ENCODE measurements at regions not wholly inside any gene's neighbourhood (a gene's known extent, or its start where the extent isn't known, plus 50 kb on each side); places are given as distances from the start of the nearest gene placed in this dataset.

GRCh38 chr7:81162771-81163525 is 244.1 kb upstream of the SEMA3C start:
- peak overlapping the region; percentile 21; the same call in 1 of the 3 replicates for H3K4me2 ChIP-seq
- POLR2A ChIA-PET: no interaction called here
- H3K4me3 ChIP-seq: no peak overlapping the region
- FAIRE-seq (no peak), DNase-seq (ENCODE audit: low read depth in 1 of 2, low spot score in 1 of 2) (peak in 1 of 2 experiments; percentile 36), ATAC-seq (no peak)
- peak overlapping the region; percentile 86 to 92 for H3K27ac ChIP-seq
- H3K9me3 ChIP-seq: no peaks in the 10 kb centered on the region
- 72% methylated on average over 7 of the region's 7 CpGs for WGBS (ENCODE audit: missing lambda C conversion rate)
- peaks cover 56% of the 10 kb centered on the region for H3K4me1 ChIP-seq
- no peak for TF ChIP-seq GATA3 (IDR thresholded peaks at IDR 0.05; ENCODE audit: borderline replicate concordance)
- TF ChIP-seq CBX2 (IDR thresholded peaks at IDR 0.05; ENCODE audit: borderline replicate concordance, low read depth): no peak
- TF ChIP-seq MYC (IDR thresholded peaks at IDR 0.05; ENCODE audit: borderline replicate concordance, low read length): no peak
- no peak for TF ChIP-seq POLR2A (IDR thresholded peaks at IDR 0.05; ENCODE audit: low read length)
- TF ChIP-seq FOSL2 (IDR thresholded peaks at IDR 0.05): no peak
- peak; percentile 49 for TF ChIP-seq FOSL2 (CRISPR knock-in tag; IDR thresholded peaks at IDR 0.05)
- no peak for TF ChIP-seq FOXS1 (CRISPR knock-in tag; IDR thresholded peaks at IDR 0.05)
- CTCF ChIA-PET: interaction anchor here (0.6 to 1.5 kb wide), 2 partner anchors 243 to 285 kb away, joined by 3 read pairs; no protein-coding TSS in a partner anchor

- DNase-seq (ENCODE audit: low read depth in 1 of 2, low spot score in 1 of 2) (no peak), FAIRE-seq (no peak), ATAC-seq (no peak)
- peak overlapping the region; percentile 60; the same call in 1 of the 3 replicates for H3K4me2 ChIP-seq
- no peaks in the 10 kb centered on the region for H3K9me3 ChIP-seq
- TF ChIP-seq E2F6 (IDR thresholded peaks at IDR 0.05; ENCODE audit: borderline replicate concordance, low read depth) (no peak), BCL3 (IDR thresholded peaks at IDR 0.05) (no peak), NR3C1 (IDR thresholded peaks at IDR 0.05) (no peak), JUN (IDR thresholded peaks at IDR 0.05) (no peak), POLR2A (IDR thresholded peaks at IDR 0.05; ENCODE audit: low read length) (no peak)
- WGBS (ENCODE audit: missing lambda C conversion rate): 94% methylated on average over 4 of the region's 4 CpGs
- H3K4me1 ChIP-seq: peaks cover 64% of the 10 kb centered on the region
- CTCF ChIA-PET: interaction anchor here (0.6 to 1.5 kb wide), 2 partner anchors 243 to 285 kb away, joined by 3 read pairs; no protein-coding TSS in a partner anchor
- H3K27ac ChIP-seq: peak overlapping the region; percentile 86 to 92
- H3K4me3 ChIP-seq: no peak overlapping the region
- POLR2A ChIA-PET: no interaction called here
These were observed 243.4 kb upstream of the SEMA3C start for GRCh38 chr7:81162234-81162633.

- WGBS (ENCODE audit: missing lambda C conversion rate): 47% methylated on average over 6 of the region's 6 CpGs
- Histone ChIP-seq H3K4me2 (peak overlapping the region; percentile 60), H3K9me3 (no peaks in the 10 kb centered on the region), H3K4me3 (no peak overlapping the region), H3K4me1 (peaks cover 70% of the 10 kb centered on the region), H3K27ac (peak overlapping the region; percentile 86 to 92)
- CTCF ChIA-PET: interaction anchor here (0.7 to 1.5 kb wide), 2 partner anchors 10 to 242 kb away, joined by 3 read pairs; no protein-coding TSS in a partner anchor
- DNase-seq (ENCODE audit: low read depth in 1 of 2, low spot score in 1 of 2): peak; percentile 71 to 85
- POLR2A ChIA-PET: no interaction called here
- peak; percentile 84 to 99 for ATAC-seq
- FAIRE-seq: peak; percentile 95
- TF ChIP-seq BCL3 (IDR thresholded peaks at IDR 0.05): no peak
- TF ChIP-seq MAX (IDR thresholded peaks at IDR 0.05): peak; percentile 78
- peak; percentile 85 for TF ChIP-seq JUNB (IDR thresholded peaks at IDR 0.05)
- peak; percentile 43; the same call in 1 of the 2 replicates for TF ChIP-seq USF2 (IDR thresholded peaks at IDR 0.05)
- TF ChIP-seq ATOH8 (CRISPR knock-in tag; IDR thresholded peaks at IDR 0.05; ENCODE audit: low read depth): peak; percentile 67; the same call in 1 of the 2 replicates
- peak; percentile 92 to 97 for TF ChIP-seq CEBPB (IDR thresholded peaks at IDR 0.05)
- TF ChIP-seq EP300 (IDR thresholded peaks at IDR 0.05): peak; percentile 51 to 55; a peak in 2 of 5 replicates
- TF ChIP-seq HES2 (IDR thresholded peaks at IDR 0.05): peak; percentile 63
- no peak for TF ChIP-seq ZFP36 (IDR thresholded peaks at IDR 0.05; ENCODE audit: borderline replicate concordance, partially characterized antibody)
- TF ChIP-seq JUN (IDR thresholded peaks at IDR 0.05): peak; percentile 54 to 57; a peak in 3 of 5 replicates
- peak; percentile 91 for TF ChIP-seq FOSL2 (IDR thresholded peaks at IDR 0.05)
- TF ChIP-seq FOSL2 (CRISPR knock-in tag; IDR thresholded peaks at IDR 0.05): peak; percentile 95
- TF ChIP-seq RAD21 (conservative IDR thresholded peaks at IDR 0.05 in 1 of 2, IDR thresholded peaks at IDR 0.05 in 1 of 2): peak; percentile 25 to 31; a peak in 3 of 5 replicates
- TF ChIP-seq MAFK (IDR thresholded peaks at IDR 0.05; ENCODE audit: partially characterized antibody): peak; percentile 37
- TF ChIP-seq FOXS1 (CRISPR knock-in tag; IDR thresholded peaks at IDR 0.05): no peak
- no peak for TF ChIP-seq ZNF302 (CRISPR knock-in tag; IDR thresholded peaks at IDR 0.05)
- TF ChIP-seq GATA3 (IDR thresholded peaks at IDR 0.05; ENCODE audit: borderline replicate concordance): peak; percentile 59; the same call in 1 of the 2 replicates
- TF ChIP-seq SMC3 (IDR thresholded peaks at IDR 0.05): 0 out of 3 replicates have a peak, but pooled peaks have one; percentile 41
These were observed 242.7 kb upstream of the SEMA3C start for GRCh38 chr7:81161451-81162075.
